ENCODE measurements at regions not wholly inside any gene's neighbourhood (a gene's known extent, or its start where the extent isn't known, plus 50 kb on each side); places are given as distances from the start of the nearest gene placed in this dataset.

GRCh38 chr11:129722529-129722928, 93.1 kb upstream of the TMEM45B start:
- Mint-ChIP-seq H3K27ac (no peak overlapping the region), H3K9me3 (no peaks in the 10 kb centered on the region), H3K4me3 (no peak overlapping the region), H3K27me3 (peaks cover 1% of the 10 kb centered on the region), H3K4me1 (peaks cover 7% of the 10 kb centered on the region), H3K36me3 (ENCODE audit: low read depth) (no peaks in the 10 kb centered on the region)
- POLR2A ChIA-PET = no interaction called here
- no peak for DNase-seq
- CTCF ChIA-PET = interaction anchor here (0.6 to 0.8 kb wide), 2 partner anchors 11 to 28 kb away, joined by 3 to 5 read pairs; no protein-coding TSS in a partner anchor

- DNase-seq = no peak
- Mint-ChIP-seq H3K27me3 (peaks cover 1% of the 10 kb centered on the region), H3K4me3 (no peak overlapping the region), H3K27ac (no peak overlapping the region), H3K9me3 (no peaks in the 10 kb centered on the region), H3K36me3 (ENCODE audit: low read depth) (no peaks in the 10 kb centered on the region), H3K4me1 (peaks cover 7% of the 10 kb centered on the region)
- POLR2A ChIA-PET = no interaction called here
- CTCF ChIA-PET = interaction anchor here (0.8 kb wide), 1 partner anchor 27 kb away, joined by 3 read pairs; no protein-coding TSS in a partner anchor
Observed at GRCh38 chr11:129723146-129723760, 92.4 kb upstream of the TMEM45B start.

- POLR2A ChIA-PET = no interaction called here
- no peak overlapping the region for H3K4me3 Mint-ChIP-seq
- H3K27ac Mint-ChIP-seq = no peak overlapping the region
- H3K9me3 Mint-ChIP-seq = no peaks in the 10 kb centered on the region
- DNase-seq = no peak
- no peaks in the 10 kb centered on the region for H3K27me3 Mint-ChIP-seq
- H3K36me3 Mint-ChIP-seq (ENCODE audit: low read depth) = no peaks in the 10 kb centered on the region
- peaks cover 7% of the 10 kb centered on the region for H3K4me1 Mint-ChIP-seq
- CTCF ChIA-PET = no interaction called here
Observed at GRCh38 chr11:129723761-129724162, 91.9 kb upstream of the TMEM45B start.

DNA sequence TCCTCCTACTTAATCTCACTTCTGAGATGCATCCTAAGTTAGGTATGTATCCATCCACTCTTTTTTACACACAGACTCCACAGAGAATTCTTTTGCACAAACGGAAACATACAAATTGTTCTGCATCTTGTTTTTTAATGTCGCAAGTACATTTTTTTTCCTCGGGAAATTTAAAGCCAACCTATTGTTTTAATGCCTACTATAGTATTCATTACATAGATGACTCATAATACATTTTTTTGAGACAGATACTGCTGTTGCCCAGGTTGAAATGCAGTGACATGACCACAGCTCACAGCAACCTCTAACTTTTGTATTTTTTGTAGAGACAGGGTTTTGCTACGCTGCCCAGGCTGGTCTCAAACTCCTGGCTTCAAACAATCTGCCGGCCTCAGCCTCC, 90.8 kb upstream of the TMEM45B start:
- ChIA-PET POLR2A (no interaction called here), CTCF (no interaction called here)
- H3K9me3 Mint-ChIP-seq = no peaks in the 10 kb centered on the region
- no peaks in the 10 kb centered on the region for H3K27me3 Mint-ChIP-seq
- H3K36me3 Mint-ChIP-seq (ENCODE audit: low read depth) = no peaks in the 10 kb centered on the region
- no peak overlapping the region for H3K27ac Mint-ChIP-seq
- no peak for DNase-seq
- no peak overlapping the region for H3K4me3 Mint-ChIP-seq
- H3K4me1 Mint-ChIP-seq = peaks cover 7% of the 10 kb centered on the region

GRCh38 chr11:129726179-129726578, 89.5 kb upstream of the TMEM45B start:
- H3K27me3 Mint-ChIP-seq = no peaks in the 10 kb centered on the region
- H3K27ac Mint-ChIP-seq = no peak overlapping the region
- DNase-seq = no peak
- peaks cover 7% of the 10 kb centered on the region for H3K4me1 Mint-ChIP-seq
- ChIA-PET POLR2A (no interaction called here), CTCF (interaction anchor here (0.8 kb wide), 1 partner anchor 31 kb away, joined by 3 read pairs; no protein-coding TSS in a partner anchor)
- H3K36me3 Mint-ChIP-seq (ENCODE audit: low read depth) = no peaks in the 10 kb centered on the region
- H3K4me3 Mint-ChIP-seq = no peak overlapping the region
- H3K9me3 Mint-ChIP-seq = no peaks in the 10 kb centered on the region

- Mint-ChIP-seq H3K9me3 (no peaks in the 10 kb centered on the region), H3K4me1 (no peaks in the 10 kb centered on the region), H3K27ac (no peak overlapping the region), H3K27me3 (no peaks in the 10 kb centered on the region), H3K4me3 (no peak overlapping the region), H3K36me3 (ENCODE audit: low read depth) (no peaks in the 10 kb centered on the region)
- POLR2A ChIA-PET = no interaction called here
- CTCF ChIA-PET = no interaction called here
- DNase-seq = no peak
Observed at GRCh38 chr11:129728581-129728980, 87.1 kb upstream of the TMEM45B start.

- Mint-ChIP-seq H3K4me3 (no peak overlapping the region), H3K4me1 (no peaks in the 10 kb centered on the region), H3K36me3 (ENCODE audit: low read depth) (no peaks in the 10 kb centered on the region), H3K9me3 (no peaks in the 10 kb centered on the region), H3K27ac (no peak overlapping the region), H3K27me3 (no peaks in the 10 kb centered on the region)
- ChIA-PET POLR2A (no interaction called here), CTCF (no interaction called here)
- DNase-seq = no peak
Observed at GRCh38 chr11:129729216-129729615, 86.4 kb upstream of the TMEM45B start.

- no peaks in the 10 kb centered on the region for H3K9me3 Mint-ChIP-seq
- no peak overlapping the region for H3K4me3 Mint-ChIP-seq
- no peak overlapping the region for H3K27ac Mint-ChIP-seq
- no peaks in the 10 kb centered on the region for H3K27me3 Mint-ChIP-seq
- no peak for DNase-seq
- H3K36me3 Mint-ChIP-seq (ENCODE audit: low read depth) = no peaks in the 10 kb centered on the region
- ChIA-PET POLR2A (no interaction called here), CTCF (no interaction called here)
- no peaks in the 10 kb centered on the region for H3K4me1 Mint-ChIP-seq
Observed at GRCh38 chr11:129729823-129730222, 85.8 kb upstream of the TMEM45B start.

DNA sequence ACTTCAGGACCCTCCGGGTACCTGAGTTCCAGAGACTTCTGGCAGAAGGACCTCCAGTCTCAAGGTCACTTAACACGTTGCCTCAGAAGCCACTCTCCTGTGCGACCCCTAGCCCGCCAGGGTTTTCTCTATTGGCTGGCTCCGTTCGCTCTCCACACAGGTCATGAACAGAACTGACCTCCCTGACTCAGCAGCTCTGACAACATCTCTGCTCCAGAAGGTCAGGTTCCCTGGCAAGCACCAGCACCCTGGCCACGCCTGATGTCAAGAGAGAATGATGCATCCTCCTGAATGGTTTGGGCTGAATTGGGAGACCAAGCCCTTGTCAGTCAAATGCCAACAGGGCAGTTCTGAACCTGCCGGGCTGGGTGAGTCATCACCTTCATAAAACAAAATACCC, 84.3 kb upstream of the TMEM45B start:
- H3K27me3 Mint-ChIP-seq = no peaks in the 10 kb centered on the region
- no peaks in the 10 kb centered on the region for H3K4me1 Mint-ChIP-seq
- H3K27ac Mint-ChIP-seq = no peak overlapping the region
- POLR2A ChIA-PET = no interaction called here
- H3K36me3 Mint-ChIP-seq (ENCODE audit: low read depth) = no peaks in the 10 kb centered on the region
- CTCF ChIA-PET = no interaction called here
- H3K4me3 Mint-ChIP-seq = no peak overlapping the region
- DNase-seq = no peak
- H3K9me3 Mint-ChIP-seq = no peaks in the 10 kb centered on the region

DNA sequence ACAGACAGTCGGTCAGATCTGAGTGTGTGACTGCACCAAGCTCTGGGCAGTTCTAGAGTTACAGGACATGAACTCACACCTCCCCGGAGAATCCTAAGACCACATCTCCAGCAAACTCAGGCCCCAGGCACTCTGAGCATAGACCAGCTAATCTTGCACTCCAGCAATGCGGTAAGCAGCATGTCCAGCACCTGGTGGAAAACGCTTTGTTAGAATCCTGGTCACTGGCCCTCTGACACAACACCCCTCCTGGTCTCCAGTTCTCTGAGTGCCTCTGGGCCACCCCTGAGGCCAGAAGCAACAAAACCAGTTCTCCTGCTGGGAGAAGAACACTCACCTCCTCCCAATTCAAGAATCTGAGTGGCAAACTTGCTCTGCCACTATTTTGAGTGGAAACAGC, 82.7 kb upstream of the TMEM45B start:
- ChIA-PET POLR2A (no interaction called here), CTCF (no interaction called here)
- H3K9me3 Mint-ChIP-seq = no peaks in the 10 kb centered on the region

DNA sequence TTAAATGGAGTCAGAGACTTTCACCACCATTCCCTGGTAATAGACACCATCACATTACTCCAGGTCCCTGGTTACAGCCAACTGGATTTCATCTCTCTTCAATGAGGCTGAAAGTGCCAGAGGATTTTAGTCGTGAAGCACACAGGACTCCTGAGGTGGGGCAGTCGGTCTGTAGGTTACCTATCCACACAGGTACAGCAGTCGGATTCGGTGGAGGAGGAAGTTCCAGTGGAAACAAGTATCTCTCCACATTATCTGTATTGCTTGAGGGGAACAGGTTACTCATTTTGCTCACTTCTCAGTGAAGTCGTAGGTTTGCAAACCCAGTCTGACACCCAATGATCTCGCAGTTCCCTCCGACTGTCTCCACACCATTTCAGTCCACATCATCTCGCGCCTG, 82.3 kb upstream of the TMEM45B start:
- Mint-ChIP-seq H3K27ac (no peak overlapping the region), H3K9me3 (no peaks in the 10 kb centered on the region), H3K27me3 (peaks cover 3% of the 10 kb centered on the region), H3K36me3 (ENCODE audit: low read depth) (no peaks in the 10 kb centered on the region), H3K4me1 (no peaks in the 10 kb centered on the region), H3K4me3 (no peak overlapping the region)
- ChIA-PET CTCF (interaction anchor here (0.8 kb wide), 1 partner anchor 11 kb away, joined by 5 read pairs; no protein-coding TSS in a partner anchor), POLR2A (no interaction called here)
- DNase-seq = no peak

More for the DNA sequence above, 82.7 kb upstream of the TMEM45B start:
- Mint-ChIP-seq H3K4me3 (no peak overlapping the region), H3K4me1 (no peaks in the 10 kb centered on the region), H3K27me3 (peaks cover 3% of the 10 kb centered on the region), H3K27ac (no peak overlapping the region), H3K36me3 (ENCODE audit: low read depth) (no peaks in the 10 kb centered on the region)
- no peak for DNase-seq

DNA sequence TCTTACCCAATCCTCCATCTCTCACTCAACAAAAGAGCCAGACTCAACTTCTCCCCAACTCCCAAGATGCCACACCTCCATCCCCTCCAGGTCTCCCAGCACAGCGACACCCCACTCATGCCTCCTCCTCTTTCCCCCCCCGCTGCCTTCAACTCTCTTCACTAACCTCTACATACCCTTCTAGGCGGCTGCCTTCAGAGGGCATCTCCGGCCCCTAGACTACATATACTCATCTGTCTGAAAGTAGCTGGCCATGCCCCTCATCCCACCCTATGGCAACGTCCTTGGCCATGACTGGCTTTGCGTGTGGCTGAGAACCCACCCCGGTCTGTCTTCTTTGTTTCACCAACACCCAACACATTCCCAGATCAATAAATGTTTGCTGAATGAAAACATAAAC, 81.7 kb upstream of the TMEM45B start:
- ChIA-PET POLR2A (no interaction called here), CTCF (interaction anchor here (0.8 kb wide), 1 partner anchor 11 kb away, joined by 5 read pairs; no protein-coding TSS in a partner anchor)
- no peak for DNase-seq
- Mint-ChIP-seq H3K36me3 (ENCODE audit: low read depth) (no peaks in the 10 kb centered on the region), H3K9me3 (no peaks in the 10 kb centered on the region), H3K27ac (no peak overlapping the region), H3K4me3 (no peak overlapping the region), H3K4me1 (no peaks in the 10 kb centered on the region), H3K27me3 (peaks cover 3% of the 10 kb centered on the region)

GRCh38 chr11:129734654-129735053, 81.0 kb upstream of the TMEM45B start:
- Mint-ChIP-seq H3K4me1 (no peaks in the 10 kb centered on the region), H3K4me3 (no peak overlapping the region), H3K27ac (no peak overlapping the region), H3K27me3 (peaks cover 3% of the 10 kb centered on the region), H3K9me3 (no peaks in the 10 kb centered on the region), H3K36me3 (ENCODE audit: low read depth) (no peaks in the 10 kb centered on the region)
- CTCF ChIA-PET = no interaction called here
- DNase-seq = no peak
- POLR2A ChIA-PET = no interaction called here

DNA sequence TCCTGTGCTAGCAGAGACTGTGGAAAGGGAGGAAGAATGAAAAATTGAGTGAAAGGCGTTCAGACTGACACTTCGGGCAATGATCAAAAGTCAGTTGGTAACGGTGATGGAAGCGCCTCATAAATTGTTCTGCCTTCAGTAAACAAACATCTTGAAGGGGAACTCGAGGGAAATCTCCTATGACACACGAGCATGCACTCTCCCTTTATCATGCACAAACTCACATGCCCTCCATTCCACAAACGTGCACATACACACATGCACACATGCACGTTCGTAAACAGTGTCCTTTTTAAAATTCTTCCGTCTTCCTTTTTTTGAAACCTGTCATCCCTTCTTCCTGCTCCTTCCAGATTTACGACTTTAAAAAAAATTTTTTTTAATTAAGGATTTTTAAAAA, 77.8 kb upstream of the TMEM45B start:
- H3K36me3 Mint-ChIP-seq (ENCODE audit: low read depth) = no peaks in the 10 kb centered on the region
- no peak overlapping the region for H3K4me3 Mint-ChIP-seq
- peaks cover 8% of the 10 kb centered on the region for H3K27me3 Mint-ChIP-seq
- H3K4me1 Mint-ChIP-seq = no peaks in the 10 kb centered on the region
- ChIA-PET CTCF (no interaction called here), POLR2A (no interaction called here)
- H3K27ac Mint-ChIP-seq = no peak overlapping the region
- no peaks in the 10 kb centered on the region for H3K9me3 Mint-ChIP-seq
- DNase-seq = no peak
